ENCODE measurements at regions not wholly inside any gene's neighbourhood (a gene's known extent, or its start where the extent isn't known, plus 50 kb on each side); places are given as distances from the start of the nearest gene placed in this dataset.

DNA sequence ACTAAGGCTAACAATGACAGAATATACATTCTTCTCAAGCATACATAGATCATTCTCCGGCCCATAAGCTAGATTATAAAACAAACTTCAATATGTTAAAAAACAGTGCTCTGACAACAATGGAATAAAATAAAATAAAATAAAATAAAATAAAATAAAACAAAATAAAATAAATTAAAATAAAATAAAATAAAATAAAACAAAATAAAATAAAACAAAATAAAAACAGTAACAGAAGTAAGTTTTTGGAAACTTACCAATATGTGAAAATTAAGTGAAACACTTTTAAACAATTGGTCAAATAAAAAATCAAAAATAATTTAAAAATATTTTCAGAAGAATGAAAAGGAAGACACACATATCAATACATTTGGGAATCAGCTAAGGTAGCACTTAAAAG lies 1785.8 kb upstream of the PCDH20 start:
- no peak for DNase-seq (ENCODE audit: low spot score)
- 95% methylated on average over 1 of the region's 1 CpG for WGBS
- H3K27ac ChIP-seq (ENCODE audit: low read depth in 1 of 2, low read length in 2 of 2) = no peak overlapping the region
- no peaks in the 10 kb centered on the region for H3K9me3 ChIP-seq (ENCODE audit: control insufficient read depth in 4 of 4, low read length in 3 of 4)
- H3K4me3 ChIP-seq (ENCODE audit: low read depth in 1 of 3, low read length in 3 of 3) = no peak overlapping the region
- H3K27me3 ChIP-seq (ENCODE audit: control insufficient read depth in 4 of 4, insufficient read depth in 4 of 4, low read length in 3 of 4) = no peaks in the 10 kb centered on the region
- TF ChIP-seq RXRA (IDR thresholded peaks at IDR 0.05) (no peak), HNF4G (IDR thresholded peaks at IDR 0.05) (no peak), EGR1 (IDR thresholded peaks at IDR 0.05; ENCODE audit: low read depth in 2 of 2) (no peak), GABPA (IDR thresholded peaks at IDR 0.05 in 1 of 2, conservative IDR thresholded peaks at IDR 0.05 in 1 of 2) (no peak), TAF1 (conservative IDR thresholded peaks at IDR 0.05) (no peak), SP1 (IDR thresholded peaks at IDR 0.05) (no peak), FOXA1 (IDR thresholded peaks at IDR 0.05) (no peak)
- TF ChIP-seq, protein P1, sequence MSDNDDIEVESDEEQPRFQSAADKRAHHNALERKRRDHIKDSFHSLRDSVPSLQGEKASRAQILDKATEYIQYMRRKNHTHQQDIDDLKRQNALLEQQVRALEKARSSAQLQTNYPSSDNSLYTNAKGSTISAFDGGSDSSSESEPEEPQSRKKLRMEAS (IDR thresholded peaks at IDR 0.05) = no peak
- TF ChIP-seq, protein P2, sequence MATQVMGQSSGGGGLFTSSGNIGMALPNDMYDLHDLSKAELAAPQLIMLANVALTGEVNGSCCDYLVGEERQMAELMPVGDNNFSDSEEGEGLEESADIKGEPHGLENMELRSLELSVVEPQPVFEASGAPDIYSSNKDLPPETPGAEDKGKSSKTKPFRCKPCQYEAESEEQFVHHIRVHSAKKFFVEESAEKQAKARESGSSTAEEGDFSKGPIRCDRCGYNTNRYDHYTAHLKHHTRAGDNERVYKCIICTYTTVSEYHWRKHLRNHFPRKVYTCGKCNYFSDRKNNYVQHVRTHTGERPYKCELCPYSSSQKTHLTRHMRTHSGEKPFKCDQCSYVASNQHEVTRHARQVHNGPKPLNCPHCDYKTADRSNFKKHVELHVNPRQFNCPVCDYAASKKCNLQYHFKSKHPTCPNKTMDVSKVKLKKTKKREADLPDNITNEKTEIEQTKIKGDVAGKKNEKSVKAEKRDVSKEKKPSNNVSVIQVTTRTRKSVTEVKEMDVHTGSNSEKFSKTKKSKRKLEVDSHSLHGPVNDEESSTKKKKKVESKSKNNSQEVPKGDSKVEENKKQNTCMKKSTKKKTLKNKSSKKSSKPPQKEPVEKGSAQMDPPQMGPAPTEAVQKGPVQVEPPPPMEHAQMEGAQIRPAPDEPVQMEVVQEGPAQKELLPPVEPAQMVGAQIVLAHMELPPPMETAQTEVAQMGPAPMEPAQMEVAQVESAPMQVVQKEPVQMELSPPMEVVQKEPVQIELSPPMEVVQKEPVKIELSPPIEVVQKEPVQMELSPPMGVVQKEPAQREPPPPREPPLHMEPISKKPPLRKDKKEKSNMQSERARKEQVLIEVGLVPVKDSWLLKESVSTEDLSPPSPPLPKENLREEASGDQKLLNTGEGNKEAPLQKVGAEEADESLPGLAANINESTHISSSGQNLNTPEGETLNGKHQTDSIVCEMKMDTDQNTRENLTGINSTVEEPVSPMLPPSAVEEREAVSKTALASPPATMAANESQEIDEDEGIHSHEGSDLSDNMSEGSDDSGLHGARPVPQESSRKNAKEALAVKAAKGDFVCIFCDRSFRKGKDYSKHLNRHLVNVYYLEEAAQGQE (IDR thresholded peaks at IDR 0.05) = no peak
- TF ChIP-seq, protein P3, sequence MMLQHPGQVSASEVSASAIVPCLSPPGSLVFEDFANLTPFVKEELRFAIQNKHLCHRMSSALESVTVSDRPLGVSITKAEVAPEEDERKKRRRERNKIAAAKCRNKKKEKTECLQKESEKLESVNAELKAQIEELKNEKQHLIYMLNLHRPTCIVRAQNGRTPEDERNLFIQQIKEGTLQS (IDR thresholded peaks at IDR 0.05) = no peak
- TF ChIP-seq, protein P4, sequence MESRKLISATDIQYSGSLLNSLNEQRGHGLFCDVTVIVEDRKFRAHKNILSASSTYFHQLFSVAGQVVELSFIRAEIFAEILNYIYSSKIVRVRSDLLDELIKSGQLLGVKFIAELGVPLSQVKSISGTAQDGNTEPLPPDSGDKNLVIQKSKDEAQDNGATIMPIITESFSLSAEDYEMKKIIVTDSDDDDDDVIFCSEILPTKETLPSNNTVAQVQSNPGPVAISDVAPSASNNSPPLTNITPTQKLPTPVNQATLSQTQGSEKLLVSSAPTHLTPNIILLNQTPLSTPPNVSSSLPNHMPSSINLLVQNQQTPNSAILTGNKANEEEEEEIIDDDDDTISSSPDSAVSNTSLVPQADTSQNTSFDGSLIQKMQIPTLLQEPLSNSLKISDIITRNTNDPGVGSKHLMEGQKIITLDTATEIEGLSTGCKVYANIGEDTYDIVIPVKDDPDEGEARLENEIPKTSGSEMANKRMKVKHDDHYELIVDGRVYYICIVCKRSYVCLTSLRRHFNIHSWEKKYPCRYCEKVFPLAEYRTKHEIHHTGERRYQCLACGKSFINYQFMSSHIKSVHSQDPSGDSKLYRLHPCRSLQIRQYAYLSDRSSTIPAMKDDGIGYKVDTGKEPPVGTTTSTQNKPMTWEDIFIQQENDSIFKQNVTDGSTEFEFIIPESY (IDR thresholded peaks at IDR 0.05) = no peak
- no peaks in the 10 kb centered on the region for H3K36me3 ChIP-seq (ENCODE audit: control insufficient read depth in 4 of 4, insufficient read depth in 3 of 4, low read depth in 1 of 4, low read length in 3 of 4)
- H3K4me1 ChIP-seq (ENCODE audit: control insufficient read depth in 4 of 4, insufficient read depth in 4 of 4, low read length in 3 of 4) = no peaks in the 10 kb centered on the region
- no peak overlapping the region for H3K9ac ChIP-seq (ENCODE audit: low read depth in 1 of 2, low read length in 2 of 2)

DNA sequence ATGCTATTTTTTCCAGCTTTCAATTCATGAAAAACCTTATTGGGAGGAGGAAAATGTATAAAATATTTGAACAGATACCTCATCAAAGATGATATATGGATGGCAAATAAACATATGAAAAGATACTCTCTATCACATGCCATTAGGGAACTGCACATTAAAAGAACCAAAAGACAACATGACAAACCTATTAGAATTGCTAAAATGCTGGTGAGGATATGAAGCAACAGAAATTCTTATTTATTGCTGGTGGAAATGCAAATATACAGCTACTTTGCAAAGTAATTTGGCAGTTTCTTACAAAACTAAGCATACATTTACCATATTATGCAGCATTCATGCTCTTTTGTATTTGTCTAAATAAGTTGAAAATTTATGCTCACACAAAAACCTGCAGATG lies 1783.9 kb upstream of the PCDH20 start:
- H3K4me3 ChIP-seq (ENCODE audit: low read depth in 1 of 3, low read length in 3 of 3) = no peak overlapping the region
- H3K9me3 ChIP-seq (ENCODE audit: control insufficient read depth in 4 of 4, low read length in 3 of 4) = no peaks in the 10 kb centered on the region
- TF ChIP-seq HNF4G (IDR thresholded peaks at IDR 0.05) = no peak
- no peak for DNase-seq (ENCODE audit: low spot score)
- no peak overlapping the region for H3K9ac ChIP-seq (ENCODE audit: low read depth in 1 of 2, low read length in 2 of 2)
- no peaks in the 10 kb centered on the region for H3K4me1 ChIP-seq (ENCODE audit: control insufficient read depth in 4 of 4, insufficient read depth in 4 of 4, low read length in 3 of 4)
- no peak overlapping the region for H3K27ac ChIP-seq (ENCODE audit: low read depth in 1 of 2, low read length in 2 of 2)
- H3K27me3 ChIP-seq (ENCODE audit: control insufficient read depth in 4 of 4, insufficient read depth in 4 of 4, low read length in 3 of 4) = no peaks in the 10 kb centered on the region
- H3K36me3 ChIP-seq (ENCODE audit: control insufficient read depth in 4 of 4, insufficient read depth in 3 of 4, low read depth in 1 of 4, low read length in 3 of 4) = no peaks in the 10 kb centered on the region

DNA sequence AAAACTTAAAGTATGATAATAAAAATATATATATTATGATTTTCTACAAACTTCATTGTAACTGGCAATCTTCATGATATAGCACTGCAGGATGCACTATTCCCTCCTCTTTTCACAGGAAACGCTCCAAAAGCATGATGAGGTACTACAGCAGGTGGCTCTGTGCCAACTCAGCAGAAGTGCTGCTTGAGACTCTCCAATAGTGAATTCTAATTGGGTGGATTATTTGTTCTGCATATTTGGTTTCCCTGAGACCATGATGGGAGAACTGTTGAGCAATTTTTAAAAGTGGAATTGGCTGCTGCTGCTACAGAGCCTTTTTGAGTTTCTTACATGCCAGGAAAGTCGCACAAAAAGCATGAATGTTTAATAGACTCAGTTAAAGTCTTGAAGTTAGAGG lies 1782.4 kb upstream of the PCDH20 start:
- H3K9me3 ChIP-seq (ENCODE audit: control insufficient read depth in 4 of 4, low read length in 3 of 4) = no peaks in the 10 kb centered on the region
- H3K4me1 ChIP-seq (ENCODE audit: control insufficient read depth in 4 of 4, insufficient read depth in 4 of 4, low read length in 3 of 4) = no peaks in the 10 kb centered on the region
- H3K36me3 ChIP-seq (ENCODE audit: control insufficient read depth in 4 of 4, insufficient read depth in 3 of 4, low read depth in 1 of 4, low read length in 3 of 4) = no peaks in the 10 kb centered on the region
- WGBS = 78% methylated on average over 2 of the region's 2 CpGs
- no peak overlapping the region for H3K9ac ChIP-seq (ENCODE audit: low read depth in 1 of 2, low read length in 2 of 2)
- peaks cover 0 to 2% (median 0%) of the 10 kb centered on the region in 4 donors for H3K27me3 ChIP-seq (ENCODE audit: control insufficient read depth in 4 of 4, insufficient read depth in 4 of 4, low read length in 3 of 4)
- no peak for DNase-seq (ENCODE audit: low spot score)
- TF ChIP-seq SP1 (IDR thresholded peaks at IDR 0.05) (no peak), EGR1 (IDR thresholded peaks at IDR 0.05; ENCODE audit: low read depth in 2 of 2) (no peak), HNF4G (IDR thresholded peaks at IDR 0.05) (no peak), FOXA1 (IDR thresholded peaks at IDR 0.05) (no peak), FOXA2 (IDR thresholded peaks at IDR 0.05) (no peak), TAF1 (conservative IDR thresholded peaks at IDR 0.05) (no peak), JUND (IDR thresholded peaks at IDR 0.05) (no peak)
- no peak overlapping the region for H3K27ac ChIP-seq (ENCODE audit: low read depth in 1 of 2, low read length in 2 of 2)
- no peak overlapping the region for H3K4me3 ChIP-seq (ENCODE audit: low read depth in 1 of 3, low read length in 3 of 3)

Measured in liver (tissue), 7 donors.